ENCODE measurements at regions not wholly inside any gene's neighbourhood (a gene's known extent, or its start where the extent isn't known, plus 50 kb on each side); places are given as distances from the start of the nearest gene placed in this dataset.

DNA sequence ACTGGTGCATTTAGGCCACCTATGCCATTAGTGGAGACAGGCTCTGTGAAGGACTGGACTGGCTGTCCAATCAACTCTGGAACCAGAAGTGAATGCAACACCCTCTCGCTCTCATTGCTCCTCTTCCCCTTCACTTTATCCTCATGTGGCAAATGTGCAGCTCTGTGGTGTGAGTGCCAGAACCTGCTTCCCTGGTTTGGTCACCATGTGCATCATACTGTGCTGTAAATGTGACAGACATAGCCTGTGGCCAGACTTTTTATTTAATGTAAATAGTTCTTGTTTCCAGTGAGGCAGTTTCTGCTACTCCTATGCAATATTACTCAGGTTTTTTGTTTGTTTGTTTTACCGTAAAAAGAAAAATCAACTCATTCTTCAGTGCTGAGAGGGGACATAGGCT lies 73.0 kb upstream of the PPP1R9A start:
- no peaks in the 10 kb centered on the region for H3K79me2 ChIP-seq (ENCODE audit: insufficient read depth, low read length)
- no peaks in the 10 kb centered on the region for H3K36me3 ChIP-seq (ENCODE audit: control insufficient read depth in 1 of 2, insufficient read depth in 2 of 2, low read length in 2 of 2)
- no peak for TF ChIP-seq EZH2 (IDR thresholded peaks at IDR 0.05)
- no peak for TF ChIP-seq CTCF (IDR thresholded peaks at IDR 0.05 in 2 of 3, conservative IDR thresholded peaks at IDR 0.05 in 1 of 3; ENCODE audit: borderline replicate concordance in 1 of 3, insufficient read depth in 1 of 3, low read depth in 2 of 3, low read length in 2 of 3)
- no peak for TF ChIP-seq ZBTB33 (IDR thresholded peaks at IDR 0.05; ENCODE audit: extremely low read depth, insufficient replicate concordance, low read length)
- TF ChIP-seq YY1 (IDR thresholded peaks at IDR 0.05; ENCODE audit: extremely low read depth, insufficient replicate concordance, low read depth, low read length), result no peak
- no peak for TF ChIP-seq RAD21 (IDR thresholded peaks at IDR 0.05; ENCODE audit: low read depth)
- no peak for TF ChIP-seq POLR2AphosphoS5 (IDR thresholded peaks at IDR 0.05; ENCODE audit: low read depth, low read length)
- no peak overlapping the region for H3K4me2 ChIP-seq (ENCODE audit: low read length)
- no peaks in the 10 kb centered on the region for H3K27me3 ChIP-seq (ENCODE audit: insufficient read depth, low read length)
- POLR2A ChIA-PET, result no interaction called here
- CTCF ChIA-PET, result no interaction called here
- intact Hi-C loops (cut with micrococcal nuclease), result no loop called here
- BruUV-seq (replicated peaks), result no TSS peak
- H3K9ac ChIP-seq (ENCODE audit: low read length), result no peak overlapping the region
- H3K4me1 ChIP-seq (ENCODE audit: control insufficient read depth in 1 of 2, insufficient read depth in 2 of 2, low read length in 2 of 2), result no peaks in the 10 kb centered on the region
- H3K27ac ChIP-seq (ENCODE audit: low read depth, low read length), result no peak overlapping the region
- H4K20me1 ChIP-seq (ENCODE audit: insufficient read depth), result no peaks in the 10 kb centered on the region
- no peaks in the 10 kb centered on the region for H3K9me2 ChIP-seq (ENCODE audit: insufficient read depth)
- no peak overlapping the region for H2AFZ ChIP-seq (ENCODE audit: low read depth, low read length, poor library complexity, severe bottlenecking)
- RAD21 ChIA-PET (ENCODE audit: low non-redundant PET in 1 of 2, low total read pairs in 2 of 2, uncharacterized antibody in 2 of 2, unreplicated experiment in 2 of 2), result no interaction called here
- ATAC-seq (no peak), DNase-seq (ENCODE audit: low read depth, low spot score) (no peak)
- no peaks in the 10 kb centered on the region; a peak in 1 of 4 replicates for H3K9me3 ChIP-seq (ENCODE audit: control insufficient read depth in 1 of 2, insufficient read depth in 1 of 2, low read depth in 1 of 2, low read length in 2 of 2)
- H3K4me3 ChIP-seq (replicated peaks in 1 of 2; ENCODE audit: low read depth in 1 of 2, low read length in 2 of 2), result no peak overlapping the region

Measured in HCT116 (cell line).